ENCODE measurements at regions not wholly inside any gene's neighbourhood (a gene's known extent, or its start where the extent isn't known, plus 50 kb on each side); places are given as distances from the start of the nearest gene placed in this dataset.
"Not testable (repeated sequence)": the region's sequence is repeated elsewhere in the genome, so short reads cannot be mapped to it uniquely, and the experiment has no call there.

GRCh38 chr13:73658639-73659038 is 475.6 kb downstream of the KLF12 start:
- no peak for DNase-seq (ENCODE audit: low spot score)
- no peak for TF ChIP-seq CTCF (IDR thresholded peaks at IDR 0.05; ENCODE audit: extremely low read depth, insufficient read depth, missing control alignments)
- in situ Hi-C loops (cut with MboI; ENCODE audit: low pct_unique_long_range_greater_than_20kb, low sequenced_read_pairs, unreplicated experiment), result no loop called here

GRCh38 chr13:73657821-73658540 is 476.2 kb downstream of the KLF12 start:
- DNase-seq (ENCODE audit: low spot score), result no peak
- no peak for TF ChIP-seq CTCF (IDR thresholded peaks at IDR 0.05; ENCODE audit: extremely low read depth, insufficient read depth, missing control alignments)
- in situ Hi-C loops (cut with MboI; ENCODE audit: low pct_unique_long_range_greater_than_20kb, low sequenced_read_pairs, unreplicated experiment), result no loop called here

- in situ Hi-C loops (cut with MboI; ENCODE audit: low pct_unique_long_range_greater_than_20kb, low sequenced_read_pairs, unreplicated experiment), result no loop called here
Observed at GRCh38 chr13:73656863-73657262, 477.3 kb downstream of the KLF12 start.

GRCh38 chr13:73653688-73654087 is 480.5 kb downstream of the KLF12 start:
- DNase-seq (ENCODE audit: low spot score), result no peak
- in situ Hi-C loops (cut with MboI; ENCODE audit: low pct_unique_long_range_greater_than_20kb, low sequenced_read_pairs, unreplicated experiment), result no loop called here
- no peak for TF ChIP-seq CTCF (IDR thresholded peaks at IDR 0.05; ENCODE audit: extremely low read depth, insufficient read depth, missing control alignments)

More at GRCh38 chr13:73656863-73657262, 477.3 kb downstream of the KLF12 start:
- no peak for TF ChIP-seq CTCF (IDR thresholded peaks at IDR 0.05; ENCODE audit: extremely low read depth, insufficient read depth, missing control alignments)
- no peak for DNase-seq (ENCODE audit: low spot score)

GRCh38 chr13:73647417-73647816 is 486.8 kb downstream of the KLF12 start:
- no peak for TF ChIP-seq CTCF (IDR thresholded peaks at IDR 0.05; ENCODE audit: extremely low read depth, insufficient read depth, missing control alignments)
- in situ Hi-C loops (cut with MboI; ENCODE audit: low pct_unique_long_range_greater_than_20kb, low sequenced_read_pairs, unreplicated experiment), result no loop called here
- no peak for DNase-seq (ENCODE audit: low spot score)

GRCh38 chr13:73640476-73641179 is 493.6 kb downstream of the KLF12 start:
- in situ Hi-C loops (cut with MboI; ENCODE audit: low pct_unique_long_range_greater_than_20kb, low sequenced_read_pairs, unreplicated experiment); DNase-seq (ENCODE audit: low spot score): not testable (repeated sequence)

GRCh38 chr13:73635166-73635787 is 498.9 kb downstream of the KLF12 start:
- TF ChIP-seq CTCF (IDR thresholded peaks at IDR 0.05; ENCODE audit: extremely low read depth, insufficient read depth, missing control alignments), result no peak
- in situ Hi-C loops (cut with MboI; ENCODE audit: low pct_unique_long_range_greater_than_20kb, low sequenced_read_pairs, unreplicated experiment), result no loop called here
- no peak for DNase-seq (ENCODE audit: low spot score)
